Loucy (cell line): ENCODE measurements at regions not wholly inside any gene's neighbourhood (a gene's known extent, or its start where the extent isn't known, plus 50 kb on each side); places are given as distances from the start of the nearest gene placed in this dataset.

Experiments
- EZH2phosphoT487 ChIP-seq: fragments of 200-600 bp; IDR thresholded peaks from 2 replicates; pipeline ENCODE4 v1.6.1; 2018; ENCODE audit warnings: antibody characterized with exemption, mild to moderate bottlenecking, moderate library complexity, borderline replicate concordance
- TF ChIP-seq, protein P1 (sequence below): fragments of 200-600 bp; sonication (generic); conservative IDR thresholded peaks from 2 replicates; pipeline ENCODE4 v1.5.1; 2014; ENCODE audit warnings: mild to moderate bottlenecking, antibody characterized with exemption, low read length

DNA sequence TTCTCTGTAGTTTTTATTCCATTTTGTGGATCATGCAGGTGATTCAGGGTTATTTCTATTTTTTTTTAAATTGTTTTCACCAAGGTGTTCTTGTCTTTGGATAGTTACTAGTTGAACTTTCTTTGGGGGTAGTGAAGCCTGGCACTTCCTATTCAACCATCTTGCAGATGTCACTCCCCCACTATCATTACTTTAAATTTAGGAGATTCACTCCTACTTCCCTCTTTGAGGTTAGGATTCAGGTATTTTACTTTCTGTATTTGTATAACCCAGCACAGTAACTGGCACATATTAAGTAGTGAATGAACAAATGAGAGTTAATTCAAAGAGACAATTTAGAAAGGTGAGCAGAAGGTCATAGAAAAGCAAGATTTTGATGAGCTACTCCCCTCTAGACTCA, 255.6 kb downstream of the ATP23 start:
- TF ChIP-seq, protein P1, sequence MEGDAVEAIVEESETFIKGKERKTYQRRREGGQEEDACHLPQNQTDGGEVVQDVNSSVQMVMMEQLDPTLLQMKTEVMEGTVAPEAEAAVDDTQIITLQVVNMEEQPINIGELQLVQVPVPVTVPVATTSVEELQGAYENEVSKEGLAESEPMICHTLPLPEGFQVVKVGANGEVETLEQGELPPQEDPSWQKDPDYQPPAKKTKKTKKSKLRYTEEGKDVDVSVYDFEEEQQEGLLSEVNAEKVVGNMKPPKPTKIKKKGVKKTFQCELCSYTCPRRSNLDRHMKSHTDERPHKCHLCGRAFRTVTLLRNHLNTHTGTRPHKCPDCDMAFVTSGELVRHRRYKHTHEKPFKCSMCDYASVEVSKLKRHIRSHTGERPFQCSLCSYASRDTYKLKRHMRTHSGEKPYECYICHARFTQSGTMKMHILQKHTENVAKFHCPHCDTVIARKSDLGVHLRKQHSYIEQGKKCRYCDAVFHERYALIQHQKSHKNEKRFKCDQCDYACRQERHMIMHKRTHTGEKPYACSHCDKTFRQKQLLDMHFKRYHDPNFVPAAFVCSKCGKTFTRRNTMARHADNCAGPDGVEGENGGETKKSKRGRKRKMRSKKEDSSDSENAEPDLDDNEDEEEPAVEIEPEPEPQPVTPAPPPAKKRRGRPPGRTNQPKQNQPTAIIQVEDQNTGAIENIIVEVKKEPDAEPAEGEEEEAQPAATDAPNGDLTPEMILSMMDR: no peak
- TF ChIP-seq EZH2phosphoT487: no peak
